ENCODE measurements at regions not wholly inside any gene's neighbourhood (a gene's known extent, or its start where the extent isn't known, plus 50 kb on each side); places are given as distances from the start of the nearest gene placed in this dataset.
"Not testable (repeated sequence)": the region's sequence is repeated elsewhere in the genome, so short reads cannot be mapped to it uniquely, and the experiment has no call there.

- H3K27ac Mint-ChIP-seq: no peak overlapping the region
- H3K27me3 Mint-ChIP-seq (ENCODE audit: low read depth in 2 of 2): peaks cover 0 to 3% of the 10 kb centered on the region in 2 donors
- H3K4me3 Mint-ChIP-seq: no peak overlapping the region
- no peak for ATAC-seq
- Histone ChIP-seq H3K27ac (ENCODE audit: low read length) (no peak overlapping the region), H3K36me3 (ENCODE audit: control insufficient read depth, insufficient read depth, low read length) (no peaks in the 10 kb centered on the region), H3K27me3 (ENCODE audit: control insufficient read depth, insufficient read depth, low read length) (no peaks in the 10 kb centered on the region), H3K4me3 (ENCODE audit: low read length) (no peak overlapping the region), H3K9me3 (ENCODE audit: control insufficient read depth, insufficient read depth, low read length) (no peaks in the 10 kb centered on the region), H3K4me1 (ENCODE audit: control insufficient read depth, insufficient read depth, low read length) (no peaks in the 10 kb centered on the region)
- H3K4me1 Mint-ChIP-seq: no peaks in the 10 kb centered on the region
- no peak for DNase-seq
- 59% methylated on average over 7 of the region's 7 CpGs for WGBS (ENCODE audit: insufficient coverage)
- no peaks in the 10 kb centered on the region for H3K36me3 Mint-ChIP-seq
- intact Hi-C loops (cut with micrococcal nuclease): no loop called here
- no peak for TF ChIP-seq CTCF (IDR thresholded peaks at IDR 0.05)
- no peaks in the 10 kb centered on the region for H3K9me3 Mint-ChIP-seq
Observed at GRCh38 chr12:116444590-116444943, 114.6 kb upstream of the MAP1LC3B2 start.

GRCh38 chr12:116448165-116448739 is 110.9 kb upstream of the MAP1LC3B2 start:
- Mint-ChIP-seq H3K27ac (no peak overlapping the region), H3K9me3 (no peaks in the 10 kb centered on the region), H3K36me3 (no peaks in the 10 kb centered on the region), H3K4me1 (peaks cover 0 to 2% of the 10 kb centered on the region in 2 donors), H3K4me3 (no peak overlapping the region), H3K27me3 (ENCODE audit: low read depth in 2 of 2) (peaks cover 0 to 3% of the 10 kb centered on the region in 2 donors)
- no peak for ATAC-seq
- DNase-seq: no peak
- intact Hi-C loops (cut with micrococcal nuclease): no loop called here
- no peaks in the 10 kb centered on the region for H3K9me3 ChIP-seq (ENCODE audit: control insufficient read depth, insufficient read depth, low read length)
- WGBS (ENCODE audit: insufficient coverage): 93% methylated on average over 11 of the region's 11 CpGs
- no peak overlapping the region for H3K27ac ChIP-seq (ENCODE audit: low read length)
- no peak for TF ChIP-seq CTCF (IDR thresholded peaks at IDR 0.05)
- H3K4me3 ChIP-seq (ENCODE audit: low read length): no peak overlapping the region
- no peaks in the 10 kb centered on the region for H3K27me3 ChIP-seq (ENCODE audit: control insufficient read depth, insufficient read depth, low read length)
- peaks cover 7% of the 10 kb centered on the region for H3K4me1 ChIP-seq (ENCODE audit: control insufficient read depth, insufficient read depth, low read length)
- no peaks in the 10 kb centered on the region for H3K36me3 ChIP-seq (ENCODE audit: control insufficient read depth, insufficient read depth, low read length)

- Histone ChIP-seq H3K4me1 (ENCODE audit: control insufficient read depth, insufficient read depth, low read length) (peaks cover 13% of the 10 kb centered on the region), H3K27me3 (ENCODE audit: control insufficient read depth, insufficient read depth, low read length) (no peaks in the 10 kb centered on the region), H3K36me3 (ENCODE audit: control insufficient read depth, insufficient read depth, low read length) (no peaks in the 10 kb centered on the region), H3K4me3 (ENCODE audit: low read length) (no peak overlapping the region), H3K27ac (ENCODE audit: low read length) (no peak overlapping the region), H3K9me3 (ENCODE audit: control insufficient read depth, insufficient read depth, low read length) (no peaks in the 10 kb centered on the region)
- intact Hi-C loops (cut with micrococcal nuclease): no loop called here
- WGBS (ENCODE audit: insufficient coverage): 100% methylated on average over 2 of the region's 3 CpGs
- DNase-seq: no peak
- Mint-ChIP-seq H3K4me3 (no peak overlapping the region), H3K36me3 (no peaks in the 10 kb centered on the region), H3K9me3 (no peaks in the 10 kb centered on the region), H3K27ac (no peak overlapping the region), H3K27me3 (ENCODE audit: low read depth in 2 of 2) (peaks cover 0 to 6% of the 10 kb centered on the region in 2 donors), H3K4me1 (peaks cover 0 to 5% of the 10 kb centered on the region in 2 donors)
- no peak for TF ChIP-seq CTCF (IDR thresholded peaks at IDR 0.05)
- ATAC-seq: no peak
Observed at GRCh38 chr12:116450406-116450910, 108.7 kb upstream of the MAP1LC3B2 start.

DNA sequence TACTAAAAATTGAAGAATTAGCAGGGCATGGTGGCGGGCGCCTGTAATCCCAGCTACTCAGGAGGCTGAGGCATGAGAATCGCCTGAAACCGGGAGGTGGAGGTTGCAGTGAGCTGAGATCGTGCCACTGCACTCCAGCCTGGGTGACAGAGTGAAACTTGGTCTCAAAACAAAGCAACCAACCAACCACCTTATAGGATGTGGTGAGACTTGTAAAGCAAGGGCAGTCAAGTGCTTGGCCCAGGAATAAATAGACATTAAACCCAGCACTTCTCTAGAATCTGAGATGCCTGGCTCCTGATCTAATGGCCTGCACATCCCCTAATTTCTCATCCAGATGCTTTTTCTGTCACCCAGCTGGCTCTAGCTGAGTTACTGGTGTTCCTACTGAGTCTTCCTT is 106.2 kb upstream of the MAP1LC3B2 start:
- H3K4me3 ChIP-seq (ENCODE audit: low read length); H3K4me1 Mint-ChIP-seq; H3K9me3 Mint-ChIP-seq; intact Hi-C loops (cut with micrococcal nuclease); H3K9me3 ChIP-seq (ENCODE audit: control insufficient read depth, insufficient read depth, low read length); H3K4me3 Mint-ChIP-seq; DNase-seq; H3K27me3 ChIP-seq (ENCODE audit: control insufficient read depth, insufficient read depth, low read length); H3K27ac ChIP-seq (ENCODE audit: low read length); H3K27ac Mint-ChIP-seq; H3K36me3 ChIP-seq (ENCODE audit: control insufficient read depth, insufficient read depth, low read length); H3K36me3 Mint-ChIP-seq: not testable (repeated sequence)
- ATAC-seq: peak in 1 of 3 donors; percentile 66
- peaks cover 5 to 13% of the 10 kb centered on the region in 2 donors for H3K27me3 Mint-ChIP-seq (ENCODE audit: low read depth in 2 of 2)
- WGBS (ENCODE audit: insufficient coverage): 60% methylated on average over 3 of the region's 5 CpGs
- H3K4me1 ChIP-seq (ENCODE audit: control insufficient read depth, insufficient read depth, low read length): peaks cover 13% of the 10 kb centered on the region

All from natural killer cell (primary cell).